K562 (cell line): ENCODE measurements at regions not wholly inside any gene's neighbourhood (a gene's known extent, or its start where the extent isn't known, plus 50 kb on each side); places are given as distances from the start of the nearest gene placed in this dataset.
A peak's percentile ranks its signal among the peaks of the same experiment; 100 is the strongest.

Experiments
- ATAC-seq: fragments of 200-7000 bp; cut with Tn5 transposase; 3 replicates; pipeline ENCODE4 v1.9.1; 2020; ENCODE audit warnings: moderate library complexity
- BruUV-seq: library from RNA; stranded (reverse); fragments of 400-500 nt; replicated peaks from 2 replicates; lab custom pipeline; 2021; lab: Mats Ljungman, UMichigan
- CTCF ChIA-PET: fragments of 300-600 bp; formaldehyde crosslinking; extraction: SDS; loops from one replicate; lab custom pipeline; 2021; ENCODE audit warnings: low intra/inter-chr PET ratio; lab: Yijun Ruan, JAX
- POLR2A ChIA-PET: fragments of 300-600, 350-650 bp; sonication (Branson Sonifier 250); formaldehyde crosslinking; extraction: SDS; loops from one replicate; lab custom pipeline; 2021; ENCODE audit warnings: antibody characterized with exemption, inconsistent platforms; lab: Yijun Ruan, JAX
- DNase-seq, 4 experiments: peaks; one replicate each; pipeline versions ENCODE4 v3.0.0 to v3.0.0-alpha.2; 2011 to 2018; ENCODE audit warnings: low spot score in 3 of 4, mixed read lengths in 3 of 4; ENCODE audit errors: extremely low read depth in 1 of 4
- FAIRE-seq: peaks from 2 replicates; lab custom pipeline; 2011; peaks lifted over from hg19 to GRCh38; lab: Jason Lieb, UNC
- H2AFZ ChIP-seq: 2 replicates; pipeline ENCODE4 v1.6.0; 2011; ENCODE audit warnings: low read depth, low read length, control low read depth, inconsistent platforms
- H3K27ac ChIP-seq: fragments of 200-600 bp; 3 replicates; pipeline ENCODE4 v1.8.0; 2011; ENCODE audit warnings: low read depth, mild to moderate bottlenecking, control low read depth, inconsistent platforms, low read length, moderate library complexity, mixed read lengths; ENCODE audit errors: extremely low read depth
- H3K27me3 ChIP-seq, 2 experiments: fragments of 300-600 bp in 1 of 2; 2 replicates in 1 of 2; 3 replicates in 1 of 2; pipeline versions ENCODE4 v1.6.0 to v1.8.0; 2011; ENCODE audit warnings: inconsistent platforms in 2 of 2, low read length in 2 of 2, mild to moderate bottlenecking in 1 of 2, mixed read lengths in 1 of 2, moderate library complexity in 1 of 2; ENCODE audit not compliant: control insufficient read depth in 2 of 2, insufficient read depth in 2 of 2
- H3K36me3 ChIP-seq: fragments of 300-600 bp; 3 replicates; pipeline ENCODE4 v1.8.0; 2011; ENCODE audit warnings: mild to moderate bottlenecking, low read length, inconsistent platforms; ENCODE audit not compliant: control insufficient read depth, insufficient read depth
- H3K4me1 ChIP-seq, 2 experiments: fragments of 200-600 bp in 1 of 2; replicated peaks in 1 of 2; 2 replicates in 1 of 2; 3 replicates in 1 of 2; pipeline versions ENCODE4 v1.5.1 to v1.8.0; 2011; ENCODE audit warnings: inconsistent platforms in 2 of 2, low read length in 2 of 2, mild to moderate bottlenecking in 1 of 2, mixed read lengths in 1 of 2, moderate library complexity in 1 of 2; ENCODE audit not compliant: control insufficient read depth in 2 of 2, insufficient read depth in 2 of 2
- H3K4me2 ChIP-seq: 2 replicates; pipeline ENCODE4 v1.6.1; 2011; ENCODE audit warnings: low read length, control low read depth, inconsistent platforms, mixed read lengths; ENCODE audit not compliant: insufficient read depth
- H3K4me3 ChIP-seq: fragments of 200-600 bp; sonication (generic), shearing (Covaris generic); 2 replicates; pipeline ENCODE4 v1.5.1; 2016; ENCODE audit warnings: control low read depth, inconsistent platforms
- H3K79me2 ChIP-seq: fragments of 200-600 bp; 3 replicates; pipeline ENCODE4 v1.8.0; 2011; ENCODE audit warnings: low read length, inconsistent platforms; ENCODE audit not compliant: control insufficient read depth, insufficient read depth
- H3K9ac ChIP-seq, 2 experiments: 2 replicates each; pipeline versions ENCODE4 v1.6.0 to v1.6.1; 2011; ENCODE audit warnings: low read depth in 2 of 2, low read length in 2 of 2, control low read depth in 1 of 2, inconsistent platforms in 1 of 2, mild to moderate bottlenecking in 1 of 2, mixed read lengths in 1 of 2; ENCODE audit not compliant: insufficient read depth in 1 of 2
- H3K9me1 ChIP-seq: one replicate; pipeline ENCODE4 v1.6.0; 2011; ENCODE audit warnings: inconsistent platforms, mild to moderate bottlenecking, low read length, moderate library complexity; ENCODE audit not compliant: control insufficient read depth, insufficient read depth
- H3K9me3 ChIP-seq: replicated peaks from 2 replicates; pipeline ENCODE4 v1.5.1; 2011; ENCODE audit warnings: low read depth, low read length, inconsistent platforms; ENCODE audit not compliant: control insufficient read depth, insufficient read depth
- H4K20me1 ChIP-seq: replicated peaks from 2 replicates; pipeline ENCODE4 v1.6.1; 2011; ENCODE audit warnings: low read length, inconsistent platforms, mixed read lengths; ENCODE audit not compliant: control insufficient read depth, insufficient read depth
- ARID2 ChIP-seq: fragments of 450-650 bp; IDR thresholded peaks from 2 replicates; pipeline ENCODE4 v1.6.1; 2017; ENCODE audit warnings: antibody characterized with exemption, mild to moderate bottlenecking
- ARNT ChIP-seq, 2 experiments: fragments of 450-650 bp; IDR thresholded peaks; 2 replicates each; pipeline ENCODE4 v1.6.1; 2016; ENCODE audit warnings: mild to moderate bottlenecking in 1 of 2
- C11orf30 ChIP-seq: fragments of 450-650 bp; IDR thresholded peaks from 2 replicates; pipeline ENCODE4 v1.6.1; 2016; ENCODE audit warnings: low read depth, mild to moderate bottlenecking
- DPF2 ChIP-seq: fragments of 450-650 bp; IDR thresholded peaks from 2 replicates; pipeline ENCODE4 v1.6.1; 2016
- EWSR1 ChIP-seq: fragments of 450-650 bp; IDR thresholded peaks from 2 replicates; pipeline ENCODE4 v1.6.1; 2018; ENCODE audit warnings: borderline replicate concordance, mild to moderate bottlenecking, low read depth, moderate library complexity; ENCODE audit not compliant: partially characterized antibody
- FOXJ2 ChIP-seq: fragments of 200-800 bp; sonication (Bioruptor generic); IDR thresholded peaks from 2 replicates; pipeline ENCODE4 v1.6.1; 2016; ENCODE audit warnings: missing genetic modification characterization, missing compliant biosample characterization
- HDAC8 ChIP-seq: fragments of 450-650 bp; IDR thresholded peaks from 2 replicates; pipeline ENCODE4 v1.6.1; 2016; ENCODE audit warnings: mild to moderate bottlenecking, missing genetic modification characterization, moderate library complexity, missing compliant biosample characterization
- HMGN3 ChIP-seq: IDR thresholded peaks from 2 replicates; pipeline ENCODE4 v1.6.1; 2011; ENCODE audit warnings: borderline replicate concordance, low read depth, mild to moderate bottlenecking, mixed read lengths, low read length; ENCODE audit not compliant: insufficient read length; ENCODE audit errors: extremely low read depth
- KAT2B ChIP-seq: IDR thresholded peaks from one replicate; pipeline ENCODE4 v1.6.1; 2012; ENCODE audit warnings: low read depth, mild to moderate bottlenecking, control low read depth, inconsistent platforms, low read length, moderate library complexity
- MAFF ChIP-seq: IDR thresholded peaks from 2 replicates; pipeline ENCODE4 v1.6.1; 2012; ENCODE audit warnings: low read length, improper control_type of control experiment
- MAFG ChIP-seq: fragments of 450-650 bp; conservative IDR thresholded peaks from 2 replicates; pipeline ENCODE4 v1.6.1; 2016; ENCODE audit warnings: missing genetic modification characterization, missing compliant biosample characterization
- MAFK ChIP-seq: IDR thresholded peaks from 2 replicates; pipeline ENCODE4 v1.6.1; 2011; ENCODE audit warnings: low read length, improper control_type of control experiment
- NCOA6 ChIP-seq: fragments of 450-650 bp; IDR thresholded peaks from 2 replicates; pipeline ENCODE4 v1.6.1; 2017; ENCODE audit warnings: mild to moderate bottlenecking
- NR3C1 ChIP-seq: sonication (generic); formaldehyde crosslinking; IDR thresholded peaks from 2 replicates; pipeline ENCODE4 v1.8.1; 2022; ENCODE audit warnings: missing genetic modification reagents
- PRPF4 ChIP-seq: fragments of 200-400 bp; formaldehyde crosslinking; IDR thresholded peaks from one replicate; pipeline ENCODE4 v1.6.1; 2017; ENCODE audit warnings: low read length, low read depth, mild to moderate bottlenecking; ENCODE audit not compliant: insufficient read depth, poor library complexity, severe bottlenecking
- SMARCC2 ChIP-seq: fragments of 450-650 bp; IDR thresholded peaks from 2 replicates; pipeline ENCODE4 v1.6.1; 2017; ENCODE audit warnings: antibody characterized with exemption, moderate library complexity, mild to moderate bottlenecking, low read depth
- SP1 ChIP-seq: sonication (generic); formaldehyde crosslinking; IDR thresholded peaks from 2 replicates; pipeline ENCODE4 v1.8.1; 2022; ENCODE audit warnings: mild to moderate bottlenecking, missing genetic modification reagents
- TRIM28 ChIP-seq: fragments of 450-650 bp; IDR thresholded peaks from 2 replicates; pipeline ENCODE4 v1.6.1; 2017
- TSC22D4 ChIP-seq: fragments of 450-650 bp; IDR thresholded peaks from 2 replicates; pipeline ENCODE4 v1.6.1; 2016; ENCODE audit warnings: missing genetic modification characterization, missing biosample characterization, control low read depth
- ZBTB8A ChIP-seq: fragments of 450-650 bp; IDR thresholded peaks from 2 replicates; pipeline ENCODE4 v1.6.1; 2018; ENCODE audit warnings: mild to moderate bottlenecking, moderate library complexity; ENCODE audit not compliant: partially characterized antibody
- ZNF316 ChIP-seq: fragments of 450-650 bp; IDR thresholded peaks from 2 replicates; pipeline ENCODE4 v1.6.1; 2016
- ZNF518B ChIP-seq: fragments of 250-450 bp; sonication (Bioruptor Pico); IDR thresholded peaks from 2 replicates; pipeline ENCODE4 v1.5.0; 2021; ENCODE audit warnings: mild to moderate bottlenecking, moderate library complexity
- WGBS: fragments of 100-300 bp; shearing (Covaris generic); methylation state at CpG from one replicate; pipeline ENCODE4 v1.1.6; 2016; ENCODE audit warnings: low coverage, mixed read lengths; ENCODE audit not compliant: insufficient coverage; ENCODE audit errors: missing lambda C conversion rate; 5-methylcytosine and 5-hydroxymethylcytosine counted together
- in situ Hi-C: fragments of 300-500 bp; cut with MboI; formaldehyde crosslinking; loops from 4 replicates; pipeline ENCODE4 v1.15.0; 2018; ENCODE audit warnings: inconsistent platforms, mixed read lengths
- intact Hi-C: fragments of 100-400 bp; cut with micrococcal nuclease; formaldehyde crosslinking; loops from 2 replicates; pipeline ENCODE4 v1.14.2; 2022

GRCh38 chr22:34931026-34931425 lies 134.9 kb upstream of the ISX start:
- BruUV-seq, result no TSS peak
- intact Hi-C loops, result no loop called here

DNA sequence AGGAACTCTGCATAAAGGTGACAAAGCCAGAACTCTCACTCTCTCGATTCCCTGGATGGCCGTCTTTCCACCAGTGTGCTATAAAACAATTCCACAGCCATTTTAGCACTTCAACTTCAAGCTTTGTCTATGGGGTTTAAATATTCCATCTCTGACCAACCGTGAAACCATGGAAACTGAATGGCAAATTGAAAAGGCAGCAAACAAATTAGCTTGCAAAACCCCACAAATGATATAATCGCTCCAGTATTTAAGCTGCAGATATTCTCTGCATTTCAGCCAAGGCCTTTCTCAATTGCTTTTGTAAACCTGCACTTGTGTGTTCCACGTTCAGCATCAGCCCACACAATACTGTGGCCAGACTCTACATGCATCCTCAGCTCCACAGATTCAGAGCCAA lies 131.7 kb upstream of the ISX start:
- no TSS peak for BruUV-seq
- Histone ChIP-seq H4K20me1 (no peaks in the 10 kb centered on the region), H3K27me3 (no peaks in the 10 kb centered on the region), H2AFZ (no peak overlapping the region), H3K9me3 (no peaks in the 10 kb centered on the region), H3K4me1 (no peaks in the 10 kb centered on the region), H3K79me2 (no peaks in the 10 kb centered on the region), H3K9ac (no peak overlapping the region), H3K4me2 (no peak overlapping the region), H3K27ac (no peak overlapping the region), H3K36me3 (no peaks in the 10 kb centered on the region), H3K9me1 (no peaks in the 10 kb centered on the region), H3K4me3 (no peak overlapping the region)
- DNase-seq, result no peak
- ChIA-PET POLR2A (no interaction called here), CTCF (no interaction called here)
- WGBS, result 0% methylated on average over 5 of the region's 5 CpGs
- intact Hi-C loops, result no loop called here
- no peak for ATAC-seq
- FAIRE-seq, result no peak
- in situ Hi-C loops, result no loop called here
- no peak for TF ChIP-seq TRIM28
- TF ChIP-seq HMGN3, result no peak
- TF ChIP-seq PRPF4, result no peak
- TF ChIP-seq NCOA6, result no peak
- no peak for TF ChIP-seq ZBTB8A
- no peak for TF ChIP-seq ARID2
- TF ChIP-seq DPF2, result no peak
- TF ChIP-seq FOXJ2 (tag), result no peak
- TF ChIP-seq ZNF518B (CRISPR knock-in tag), result no peak
- no peak for TF ChIP-seq EWSR1
- TF ChIP-seq KAT2B, result no peak
- TF ChIP-seq SP1 (CRISPR knock-in tag), result no peak

More at GRCh38 chr22:34931026-34931425, 134.9 kb upstream of the ISX start:
- no peaks in the 10 kb centered on the region for H3K4me1 ChIP-seq
- TF ChIP-seq C11orf30, result peak; percentile 37; the same call in 1 of the 2 replicates
- TF ChIP-seq TSC22D4 (tag), result no peak
- TF ChIP-seq MAFG (tag), result peak; percentile 49; the same call in 1 of the 2 replicates
- peak; percentile 60 for TF ChIP-seq MAFF
- TF ChIP-seq NR3C1, result no peak
- TF ChIP-seq MAFK, result peak; percentile 68
- TF ChIP-seq HDAC8 (tag), result no peak
- no peak for TF ChIP-seq ARNT (IDR thresholded peaks at IDR 0.05)
- peak; percentile 48 for TF ChIP-seq ZNF316
- no peak for TF ChIP-seq SMARCC2
- TF ChIP-seq, all 486 proteins: peak for 5
- H3K27ac ChIP-seq, result no peak overlapping the region
- ChIA-PET POLR2A (no interaction called here), CTCF (no interaction called here)
- H3K4me2 ChIP-seq, result no peak overlapping the region
- H3K79me2 ChIP-seq, result no peaks in the 10 kb centered on the region
- DNase-seq (no peak), ATAC-seq (no peak), FAIRE-seq (no peak)
- H3K9me3 ChIP-seq, result no peaks in the 10 kb centered on the region
- H3K27me3 ChIP-seq, result no peaks in the 10 kb centered on the region
- no peak overlapping the region for H3K4me3 ChIP-seq
- H2AFZ ChIP-seq, result no peak overlapping the region
- H4K20me1 ChIP-seq, result no peaks in the 10 kb centered on the region
- H3K9ac ChIP-seq, result no peak overlapping the region
- 3% methylated on average over 4 of the region's 4 CpGs for WGBS
- H3K9me1 ChIP-seq, result no peaks in the 10 kb centered on the region
- H3K36me3 ChIP-seq, result no peaks in the 10 kb centered on the region
- in situ Hi-C loops, result no loop called here
